HG03139 (cell line): ENCODE measurements at regions not wholly inside any gene's neighbourhood (a gene's known extent, or its start where the extent isn't known, plus 50 kb on each side); places are given as distances from the start of the nearest gene placed in this dataset.
"Not testable (repeated sequence)": the region's sequence is repeated elsewhere in the genome, so short reads cannot be mapped to it uniquely, and the experiment has no call there.

ENCODE experiments used
- ATAC-seq: cut with Tn5 transposase; IDR thresholded peaks from one replicate; pipeline ENCODE4 v1.9.1; 2021; ENCODE audit not compliant: unreplicated experiment

GRCh38 chr20:39751557-39752137 is 789.5 kb downstream of the DHX35 start:
- no peak for ATAC-seq

- ATAC-seq, result no peak
Observed at GRCh38 chr20:39745380-39745779, 783.2 kb downstream of the DHX35 start.

GRCh38 chr20:39738651-39739050 is 776.5 kb downstream of the DHX35 start:
- ATAC-seq, result no peak

GRCh38 chr20:39736434-39737327 is 774.5 kb downstream of the DHX35 start:
- no peak for ATAC-seq

GRCh38 chr20:39725513-39725912 is 763.4 kb downstream of the DHX35 start:
- ATAC-seq, result not testable (repeated sequence)

- no peak for ATAC-seq
Observed at GRCh38 chr20:39719293-39719692, 757.1 kb downstream of the DHX35 start.

- no peak for ATAC-seq
Observed at GRCh38 chr20:39717936-39718335, 755.8 kb downstream of the DHX35 start.

- no peak for ATAC-seq
Observed at GRCh38 chr20:39716796-39717341, 754.7 kb downstream of the DHX35 start.

- ATAC-seq, result no peak
Observed at GRCh38 chr20:39713076-39713840, 751.1 kb downstream of the DHX35 start.

- ATAC-seq, result no peak
Observed at GRCh38 chr20:39706184-39706663, 744.1 kb downstream of the DHX35 start.

- ATAC-seq, result no peak
Observed at GRCh38 chr20:39705032-39705431, 742.9 kb downstream of the DHX35 start.

GRCh38 chr20:39703357-39703756 is 741.2 kb downstream of the DHX35 start:
- not testable (repeated sequence) for ATAC-seq

- ATAC-seq, result no peak
Observed at GRCh38 chr20:39702701-39703349, 740.7 kb downstream of the DHX35 start.

GRCh38 chr20:39700528-39700927 is 738.4 kb downstream of the DHX35 start:
- no peak for ATAC-seq

- ATAC-seq, result no peak
Observed at GRCh38 chr20:39699166-39699725, 737.1 kb downstream of the DHX35 start.

- ATAC-seq, result no peak
Observed at GRCh38 chr20:39698752-39699151, 736.6 kb downstream of the DHX35 start.

- ATAC-seq, result no peak
Observed at GRCh38 chr20:39691151-39691862, 729.2 kb downstream of the DHX35 start.

GRCh38 chr20:39676857-39677391 is 714.8 kb downstream of the DHX35 start:
- ATAC-seq, result no peak

- no peak for ATAC-seq
Observed at GRCh38 chr20:39676241-39676640, 714.1 kb downstream of the DHX35 start.
